ENCODE measurements at regions not wholly inside any gene's neighbourhood (a gene's known extent, or its start where the extent isn't known, plus 50 kb on each side); places are given as distances from the start of the nearest gene placed in this dataset.
"Not testable (repeated sequence)": the region's sequence is repeated elsewhere in the genome, so short reads cannot be mapped to it uniquely, and the experiment has no call there.

DNA sequence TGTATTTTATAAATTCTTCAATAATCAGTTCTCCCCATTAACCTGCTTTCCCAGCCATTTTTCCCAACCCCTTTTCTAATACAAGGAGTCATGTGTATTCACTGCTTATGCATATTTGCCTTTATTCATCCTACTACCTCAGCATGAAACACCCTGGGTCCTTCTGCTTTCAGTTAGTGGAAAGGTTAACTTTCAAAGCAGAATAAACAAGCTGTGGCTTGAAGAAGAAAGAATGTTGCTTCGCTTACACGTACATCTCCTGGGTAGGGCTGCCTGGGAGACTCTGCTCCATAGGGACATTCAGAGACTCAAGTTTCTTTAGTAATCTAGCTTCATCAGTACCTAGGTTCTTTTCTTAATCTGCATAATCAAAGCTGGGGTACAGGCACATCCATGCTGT lies 567.8 kb upstream of the SLC10A2 start:
- DNase-seq (ENCODE audit: low read depth): no peak

DNA sequence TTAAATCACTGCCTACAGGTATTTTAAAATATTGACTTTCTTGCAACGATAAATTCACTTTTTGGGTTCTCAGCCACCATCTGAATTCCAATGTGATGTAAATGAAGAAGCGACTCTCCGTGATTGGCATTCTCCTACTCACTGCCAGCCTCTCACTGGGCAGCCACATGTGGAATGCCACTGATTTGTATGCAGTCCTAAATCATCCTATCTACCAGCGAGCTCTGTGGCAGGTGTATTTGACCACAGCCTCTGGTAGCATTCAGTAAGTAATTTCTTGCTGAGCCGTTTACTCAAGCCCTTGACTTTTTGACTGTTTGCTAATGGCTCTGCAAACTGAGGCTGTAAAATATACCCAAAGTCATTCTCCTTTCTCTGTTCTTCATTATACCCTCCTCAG lies 559.0 kb upstream of the SLC10A2 start:
- DNase-seq (ENCODE audit: low read depth): no peak

DNA sequence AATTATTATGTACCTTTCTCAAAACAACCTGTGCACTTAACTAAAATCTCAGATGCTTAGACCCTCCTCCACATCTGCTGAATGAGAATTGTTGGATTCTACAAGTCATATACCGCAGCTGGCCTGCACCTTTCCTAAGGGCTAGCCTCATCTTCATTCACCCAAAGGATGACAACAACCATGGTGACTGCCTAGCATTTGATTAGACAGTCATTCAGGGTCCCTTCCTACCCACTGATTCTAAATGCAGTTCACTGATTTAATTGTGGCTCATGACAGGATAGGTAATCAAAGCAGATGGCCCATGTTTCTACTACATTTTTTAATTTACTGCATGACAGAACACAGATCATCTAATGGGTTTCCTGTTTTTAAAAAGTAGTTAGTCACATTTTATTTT lies 551.9 kb upstream of the SLC10A2 start:
- no peak for DNase-seq (ENCODE audit: low read depth)

GRCh38 chr13:103615771-103616170 lies 549.6 kb upstream of the SLC10A2 start:
- no peak for DNase-seq (ENCODE audit: low read depth)

- DNase-seq (ENCODE audit: low read depth): no peak
Observed at GRCh38 chr13:103614761-103615160, 548.5 kb upstream of the SLC10A2 start.

DNA sequence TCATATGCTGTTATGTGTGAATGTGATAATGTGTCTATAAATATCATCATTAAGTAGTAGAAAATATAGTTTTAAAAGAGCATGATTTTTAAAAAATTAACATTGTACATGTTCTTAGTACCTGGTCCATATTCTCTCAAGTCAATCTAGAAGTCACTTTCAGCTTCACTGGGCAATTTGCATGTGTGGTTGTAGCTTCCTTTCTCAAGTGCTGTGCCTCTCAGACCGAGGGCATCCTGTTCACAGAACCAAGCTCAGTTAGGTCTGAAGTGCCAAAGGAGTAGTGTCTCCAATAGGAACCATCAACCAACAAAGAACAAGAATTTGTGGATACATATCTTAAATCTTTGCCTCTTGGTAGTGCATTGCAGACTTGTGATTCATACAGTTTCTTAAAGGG lies 541.8 kb upstream of the SLC10A2 start:
- DNase-seq (ENCODE audit: low read depth): no peak

- no peak for DNase-seq (ENCODE audit: low read depth)
Observed at GRCh38 chr13:103605546-103606326, 539.5 kb upstream of the SLC10A2 start.

- DNase-seq (ENCODE audit: low read depth): not testable (repeated sequence)
Observed at GRCh38 chr13:103599870-103600269, 533.7 kb upstream of the SLC10A2 start.

GRCh38 chr13:103598671-103599070 lies 532.5 kb upstream of the SLC10A2 start:
- no peak for DNase-seq (ENCODE audit: low read depth)

GRCh38 chr13:103573446-103573845 lies 507.2 kb upstream of the SLC10A2 start:
- DNase-seq (ENCODE audit: low read depth): no peak

DNA sequence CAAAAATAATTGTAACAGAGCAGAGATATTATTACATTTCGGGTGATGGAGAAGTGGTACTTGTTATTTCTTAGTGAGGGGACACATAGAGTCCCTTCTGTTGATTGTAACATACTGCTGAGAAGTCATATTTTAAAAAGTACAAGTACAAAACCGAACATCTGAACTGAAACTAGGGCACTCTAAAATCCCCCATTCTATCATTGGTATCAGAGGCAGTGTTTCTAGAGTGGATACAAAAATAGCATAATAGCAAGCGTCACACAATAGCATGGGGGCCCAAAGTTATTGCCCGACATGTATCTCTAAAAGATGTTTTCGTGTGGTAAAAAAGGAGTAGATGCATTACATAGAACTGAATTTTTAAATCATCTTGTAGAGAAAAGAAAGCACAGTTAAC lies 502.1 kb upstream of the SLC10A2 start:
- no peak for DNase-seq (ENCODE audit: low read depth)

GRCh38 chr13:103557878-103558277 lies 491.7 kb upstream of the SLC10A2 start:
- DNase-seq (ENCODE audit: low read depth): no peak

DNA sequence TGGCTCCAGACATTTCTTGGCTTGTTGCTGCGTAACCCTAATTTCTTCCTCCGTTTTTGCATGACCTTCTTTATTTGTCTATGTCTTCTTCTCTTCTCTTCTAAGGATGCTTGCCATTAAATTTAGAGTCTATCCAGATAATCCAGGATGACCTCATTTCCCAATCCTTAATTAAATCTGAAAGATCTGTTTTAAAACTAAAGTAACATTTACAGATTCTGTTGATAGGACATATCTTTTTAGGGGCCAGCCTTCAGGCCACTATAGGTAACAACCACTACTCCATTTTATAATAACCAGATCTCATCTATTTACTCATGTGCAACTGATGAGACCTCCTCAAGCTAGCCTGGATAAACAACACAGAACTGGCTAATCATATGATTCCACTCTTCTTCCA lies 490.5 kb upstream of the SLC10A2 start:
- no peak for DNase-seq (ENCODE audit: low read depth)

DNA sequence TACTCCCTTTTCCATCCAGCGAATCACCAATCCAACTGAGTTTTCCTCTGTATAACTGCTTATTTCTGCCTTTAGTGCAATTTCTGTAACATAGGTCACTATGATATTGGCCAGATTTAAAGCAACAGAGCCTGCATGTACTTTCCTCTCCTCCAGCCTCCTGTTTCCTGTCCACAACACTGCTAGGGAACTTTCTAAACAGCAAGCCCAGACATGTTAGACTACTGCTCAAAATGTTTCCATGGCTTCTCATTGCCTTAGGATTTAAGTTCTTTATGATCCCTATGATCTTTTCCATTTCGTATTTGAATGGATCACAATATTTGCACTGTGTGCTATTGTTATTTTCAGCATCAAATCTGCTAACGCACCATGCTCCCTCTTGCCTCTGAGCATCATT lies 481.7 kb upstream of the SLC10A2 start:
- DNase-seq (ENCODE audit: low read depth): no peak

- DNase-seq (ENCODE audit: low read depth): no peak
Observed at GRCh38 chr13:103546271-103546670, 480.1 kb upstream of the SLC10A2 start.

- DNase-seq (ENCODE audit: low read depth): no peak
Observed at GRCh38 chr13:103542648-103543047, 476.4 kb upstream of the SLC10A2 start.

- DNase-seq (ENCODE audit: low read depth): no peak
Observed at GRCh38 chr13:103540382-103540765, 474.2 kb upstream of the SLC10A2 start.

DNA sequence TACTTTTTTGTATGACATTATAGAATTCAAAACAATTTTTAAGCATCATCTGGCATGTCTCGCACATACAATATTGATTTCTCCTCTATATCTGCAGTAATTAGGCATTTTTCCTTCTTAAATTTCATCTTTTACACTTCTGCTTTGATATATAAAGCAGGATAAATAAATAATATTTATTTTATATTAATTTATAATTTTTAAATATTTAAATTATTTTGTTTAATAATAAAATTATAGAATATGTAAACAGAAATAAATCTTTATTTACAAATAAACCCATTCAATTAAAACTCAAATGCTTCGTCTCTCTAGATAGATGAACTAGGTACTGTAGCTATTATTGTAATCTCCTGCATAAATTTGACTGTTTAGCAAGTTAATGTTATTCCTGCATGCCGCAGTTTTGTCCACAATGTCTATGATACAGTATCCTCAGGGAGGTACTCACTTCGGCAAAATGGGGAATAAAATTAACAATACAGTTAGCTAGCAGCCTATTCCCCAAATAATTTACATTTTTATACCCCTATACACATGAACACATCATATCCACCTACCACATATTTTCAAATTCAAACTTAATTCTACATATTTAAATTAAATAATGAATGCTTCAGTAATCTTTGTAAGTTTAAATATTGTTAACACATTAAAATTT lies 473.6 kb upstream of the SLC10A2 start:
- no peak for DNase-seq (ENCODE audit: low read depth)

DNA sequence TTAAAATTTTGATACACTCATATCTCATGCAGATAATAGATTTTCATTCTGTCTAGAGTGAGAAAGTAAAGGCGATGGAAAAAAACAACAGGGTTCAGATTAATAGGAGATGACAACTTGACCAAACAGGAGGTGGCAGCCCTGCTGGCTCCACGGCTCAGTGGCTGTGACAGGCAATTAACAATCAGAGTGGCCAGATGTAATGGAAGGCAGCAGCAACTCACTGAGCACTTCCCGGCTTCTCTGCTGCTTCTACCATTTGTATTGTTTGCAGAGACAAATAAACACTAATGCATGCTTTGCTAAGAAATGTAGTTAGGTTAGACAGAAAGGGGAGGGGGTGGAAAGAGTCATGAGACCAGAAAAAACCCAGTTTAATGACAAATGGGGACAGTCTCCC lies 473.0 kb upstream of the SLC10A2 start:
- no peak for DNase-seq (ENCODE audit: low read depth)

DNA sequence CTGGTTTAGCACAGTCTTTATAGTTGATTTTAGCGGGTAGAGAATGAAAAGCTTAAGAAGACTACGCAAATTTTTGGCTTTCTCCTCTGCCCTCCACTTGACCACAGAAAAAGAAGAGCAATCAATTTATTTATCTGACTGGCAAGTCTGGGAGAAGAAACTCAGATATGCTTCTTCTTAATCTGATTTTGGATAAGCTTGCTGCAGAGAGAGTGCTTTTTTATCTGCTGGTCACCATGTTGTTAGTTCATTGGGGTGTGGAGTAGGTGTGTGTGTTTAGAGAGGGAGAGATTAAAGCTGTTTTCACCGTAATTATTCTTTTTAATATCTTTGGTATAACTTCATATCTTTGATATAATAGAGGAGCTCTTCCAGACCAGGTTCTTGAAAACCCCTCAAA lies 471.4 kb upstream of the SLC10A2 start:
- no peak for DNase-seq (ENCODE audit: low read depth)

- no peak for DNase-seq (ENCODE audit: low read depth)
Observed at GRCh38 chr13:103531278-103531677, 465.1 kb upstream of the SLC10A2 start.

GRCh38 chr13:103528437-103528836 lies 462.2 kb upstream of the SLC10A2 start:
- no peak for DNase-seq (ENCODE audit: low read depth)

- DNase-seq (ENCODE audit: low read depth): no peak
Observed at GRCh38 chr13:103525530-103525929, 459.3 kb upstream of the SLC10A2 start.

- no peak for DNase-seq (ENCODE audit: low read depth)
Observed at GRCh38 chr13:103523858-103524257, 457.6 kb upstream of the SLC10A2 start.
